ENCODE measurements at regions not wholly inside any gene's neighbourhood (a gene's known extent, or its start where the extent isn't known, plus 50 kb on each side); places are given as distances from the start of the nearest gene placed in this dataset.

- 100% methylated on average over 1 of the region's 2 CpGs for WGBS (ENCODE audit: insufficient coverage)
- peaks cover 3 to 47% (median 42%) of the 10 kb centered on the region in 4 experiments for H3K4me1 ChIP-seq (ENCODE audit: control extremely low read depth in 1 of 4, control insufficient read depth in 4 of 4, insufficient read depth in 4 of 4, low read length in 3 of 4)
- no peak overlapping the region for H3K27ac ChIP-seq (ENCODE audit: insufficient read depth in 1 of 2, low read depth in 1 of 2, low read length in 2 of 2, poor library complexity in 1 of 2, severe bottlenecking in 2 of 2)
- no peaks in the 10 kb centered on the region for H3K27me3 ChIP-seq (replicated peaks in 2 of 5; ENCODE audit: control insufficient read depth in 4 of 5, insufficient read depth in 5 of 5, low read length in 4 of 5)
- H3K9me3 ChIP-seq (ENCODE audit: control extremely low read depth in 1 of 5, control insufficient read depth in 4 of 5, insufficient read depth in 2 of 5, low read depth in 1 of 5, low read length in 4 of 5) = no peaks in the 10 kb centered on the region
- H3K4me3 ChIP-seq (ENCODE audit: control insufficient read depth in 1 of 7, extremely low read depth in 1 of 7, insufficient read depth in 4 of 7, low read depth in 2 of 7, low read length in 6 of 7) = no peak overlapping the region
- H3K36me3 ChIP-seq (ENCODE audit: control insufficient read depth in 4 of 4, insufficient read depth in 4 of 4, low read length in 3 of 4) = no peaks in the 10 kb centered on the region
- ChIA-PET CTCF (interaction anchor here (1.1 to 3.6 kb wide), 3 partner anchors 9 to 51 kb away, joined by 4 to 13 read pairs (median 4); no protein-coding TSS in a partner anchor), POLR2A (interaction anchor here (0.6 kb wide), 1 partner anchor 345 kb away, joined by 3 read pairs; no protein-coding TSS in a partner anchor)
- DNase-seq = no peak
Measured at GRCh38 chr5:61279725-61280124, 52.3 kb upstream of the ZSWIM6 start.

GRCh38 chr5:61280205-61280604 is 51.9 kb upstream of the ZSWIM6 start:
- ChIA-PET CTCF (interaction anchor here (1.1 to 3.6 kb wide), 4 partner anchors 10 to 51 kb away, joined by 4 to 13 read pairs (median 4); no protein-coding TSS in a partner anchor), POLR2A (interaction anchor here (0.6 to 1.6 kb wide), 3 partner anchors 23 to 345 kb away, joined by 3 to 13 read pairs (median 3); partner anchors contain the start of gene ZSWIM6)
- Histone ChIP-seq H3K27me3 (replicated peaks in 2 of 5; ENCODE audit: control insufficient read depth in 4 of 5, insufficient read depth in 5 of 5, low read length in 4 of 5) (no peaks in the 10 kb centered on the region), H3K27ac (ENCODE audit: insufficient read depth in 1 of 2, low read depth in 1 of 2, low read length in 2 of 2, poor library complexity in 1 of 2, severe bottlenecking in 2 of 2) (no peak overlapping the region), H3K4me1 (ENCODE audit: control extremely low read depth in 1 of 4, control insufficient read depth in 4 of 4, insufficient read depth in 4 of 4, low read length in 3 of 4) (peaks cover 3 to 43% (median 38%) of the 10 kb centered on the region in 4 experiments), H3K36me3 (ENCODE audit: control insufficient read depth in 4 of 4, insufficient read depth in 4 of 4, low read length in 3 of 4) (no peaks in the 10 kb centered on the region), H3K9me3 (ENCODE audit: control extremely low read depth in 1 of 5, control insufficient read depth in 4 of 5, insufficient read depth in 2 of 5, low read depth in 1 of 5, low read length in 4 of 5) (no peaks in the 10 kb centered on the region), H3K4me3 (ENCODE audit: control insufficient read depth in 1 of 7, extremely low read depth in 1 of 7, insufficient read depth in 4 of 7, low read depth in 2 of 7, low read length in 6 of 7) (peak overlapping the region in 1 of 7 experiments; percentile 20)
- DNase-seq = peak; percentile 77 to 92 (median 91)

GRCh38 chr5:61280761-61281427 is 51.2 kb upstream of the ZSWIM6 start:
- peaks cover 0 to 4% (median 0%) of the 10 kb centered on the region in 5 experiments for H3K9me3 ChIP-seq (ENCODE audit: control extremely low read depth in 1 of 5, control insufficient read depth in 4 of 5, insufficient read depth in 2 of 5, low read depth in 1 of 5, low read length in 4 of 5)
- H3K27me3 ChIP-seq (replicated peaks in 2 of 5; ENCODE audit: control insufficient read depth in 4 of 5, insufficient read depth in 5 of 5, low read length in 4 of 5) = no peaks in the 10 kb centered on the region
- no peak overlapping the region for H3K4me3 ChIP-seq (ENCODE audit: control insufficient read depth in 1 of 7, extremely low read depth in 1 of 7, insufficient read depth in 4 of 7, low read depth in 2 of 7, low read length in 6 of 7)
- POLR2A ChIA-PET = interaction anchor here (0.6 to 1.6 kb wide), 2 partner anchors 24 to 51 kb away, joined by 3 to 13 read pairs; partner anchors contain the start of gene ZSWIM6
- DNase-seq = peak in 2 of 3 donors; percentile 74 to 83
- no peaks in the 10 kb centered on the region for H3K36me3 ChIP-seq (ENCODE audit: control insufficient read depth in 4 of 4, insufficient read depth in 4 of 4, low read length in 3 of 4)
- CTCF ChIA-PET = interaction anchor here (1.1 to 3.6 kb wide), 4 partner anchors 9 to 50 kb away, joined by 4 to 13 read pairs (median 4); no protein-coding TSS in a partner anchor
- 50% methylated on average over 1 of the region's 2 CpGs for WGBS (ENCODE audit: insufficient coverage)
- no peak overlapping the region for H3K27ac ChIP-seq (ENCODE audit: insufficient read depth in 1 of 2, low read depth in 1 of 2, low read length in 2 of 2, poor library complexity in 1 of 2, severe bottlenecking in 2 of 2)
- peaks cover 0 to 36% (median 31%) of the 10 kb centered on the region in 4 experiments for H3K4me1 ChIP-seq (ENCODE audit: control extremely low read depth in 1 of 4, control insufficient read depth in 4 of 4, insufficient read depth in 4 of 4, low read length in 3 of 4)

- H3K36me3 ChIP-seq (ENCODE audit: control insufficient read depth in 4 of 4, insufficient read depth in 4 of 4, low read length in 3 of 4) = no peaks in the 10 kb centered on the region
- peak in 1 of 3 donors; percentile 40 for DNase-seq
- no CpG with 5 or more reads among the region's 1 CpG for WGBS (ENCODE audit: insufficient coverage)
- H3K27me3 ChIP-seq (replicated peaks in 2 of 5; ENCODE audit: control insufficient read depth in 4 of 5, insufficient read depth in 5 of 5, low read length in 4 of 5) = no peaks in the 10 kb centered on the region
- peaks cover 0 to 30% (median 25%) of the 10 kb centered on the region in 4 experiments for H3K4me1 ChIP-seq (ENCODE audit: control extremely low read depth in 1 of 4, control insufficient read depth in 4 of 4, insufficient read depth in 4 of 4, low read length in 3 of 4)
- peaks cover 0 to 5% (median 0%) of the 10 kb centered on the region in 5 experiments for H3K9me3 ChIP-seq (ENCODE audit: control extremely low read depth in 1 of 5, control insufficient read depth in 4 of 5, insufficient read depth in 2 of 5, low read depth in 1 of 5, low read length in 4 of 5)
- no peak overlapping the region for H3K4me3 ChIP-seq (ENCODE audit: control insufficient read depth in 1 of 7, extremely low read depth in 1 of 7, insufficient read depth in 4 of 7, low read depth in 2 of 7, low read length in 6 of 7)
- ChIA-PET CTCF (interaction anchor here (1.3 to 3.6 kb wide), 3 partner anchors 8 to 49 kb away, joined by 4 to 13 read pairs (median 4); no protein-coding TSS in a partner anchor), POLR2A (interaction anchor here (1.6 kb wide), 1 partner anchor 50 kb away, joined by 13 read pairs; the partner anchor contains the start of gene ZSWIM6)
- no peak overlapping the region for H3K27ac ChIP-seq (ENCODE audit: insufficient read depth in 1 of 2, low read depth in 1 of 2, low read length in 2 of 2, poor library complexity in 1 of 2, severe bottlenecking in 2 of 2)
Measured at GRCh38 chr5:61281686-61282085, 50.4 kb upstream of the ZSWIM6 start.
